Adrenal gland (tissue), 9 donors: ENCODE measurements at regions not wholly inside any gene's neighbourhood (a gene's known extent, or its start where the extent isn't known, plus 50 kb on each side); places are given as distances from the start of the nearest gene placed in this dataset.

ENCODE experiments used
- DNase-seq, 7 donors: peaks; one replicate each; pipeline ENCODE4 v3.0.0-alpha.2; 2019 to 2020
- H3K27ac ChIP-seq, 5 donors: fragments of 200-600 bp; sonication (generic) in 4 of 5; 1 replicate in 3 of 5; 2 replicates in 2 of 5; pipeline versions ENCODE4 v1.5.1 to v1.8.0; 2016 to 2020; ENCODE audit warnings: mild to moderate bottlenecking in 1 of 5
- H3K27me3 ChIP-seq: fragments of 200-600 bp; 2 replicates; pipeline ENCODE4 v1.8.0; 2021
- H3K36me3 ChIP-seq, 2 donors: fragments of 200-600 bp; replicated peaks in 1 of 2; 1 replicate in 1 of 2; 2 replicates in 1 of 2; pipeline versions ENCODE4 v1.5.1 to v1.8.0; 2018 to 2022
- H3K4me1 ChIP-seq, 2 donors: fragments of 200-600 bp; replicated peaks in 1 of 2; 1 replicate in 1 of 2; 2 replicates in 1 of 2; pipeline versions ENCODE4 v1.5.1 to v1.8.0; 2018 to 2021
- H3K4me3 ChIP-seq, 4 donors: fragments of 200-600 bp; sonication (generic) in 3 of 4; one replicate each; pipeline ENCODE4 v1.5.1; 2016 to 2018
- H3K9me3 ChIP-seq, 3 donors: fragments of 200-600 bp; sonication (generic) in 1 of 3; replicated peaks in 1 of 3; 1 replicate in 2 of 3; 2 replicates in 1 of 3; pipeline versions ENCODE4 v1.5.1 to v1.8.0; 2016 to 2021
- POLR2A ChIP-seq, 2 donors: fragments of 450-650 bp; IDR thresholded peaks; one replicate each; pipeline ENCODE4 v1.6.1; 2017; ENCODE audit warnings: antibody characterized with exemption in 2 of 2, mild to moderate bottlenecking in 2 of 2, moderate library complexity in 1 of 2
- WGBS, 4 donors: extraction: QIAGEN DNeasy Blood & Tissue Kit in 2 of 4; methylation state at CpG; one replicate each; pipeline versions ENCODE4 v1.1.5 to v1.1.7; 2013 to 2017; 5-methylcytosine and 5-hydroxymethylcytosine counted together
- intact Hi-C, 2 donors: fragments of 100-400 bp; cut with DNase I; formaldehyde crosslinking; loops; one replicate each; pipeline versions ENCODE4 v1.14.1 to v1.15.0; 2022 to 2023
- TF ChIP-seq, protein P1 (sequence below), 6 experiments: fragments of 450-650 bp in 4 of 6; fragments of 200-600 bp in 2 of 6; sonication (generic) in 1 of 6; IDR thresholded peaks; 1 replicate in 5 of 6; 2 replicates in 1 of 6; pipeline versions ENCODE4 v1.5.1 to v1.8.0; 2016 to 2021; ENCODE audit warnings: antibody characterized with exemption in 6 of 6, mild to moderate bottlenecking in 2 of 6, moderate library complexity in 1 of 6
- donor health status: healthy with polysubstance abuse.
- donor health status: Bipolar disorder and iron deficiency.
- donor health status: DM: yes; HTN: yes; CAD: no.
- donor health status: DM: no; HTN: no; CAD: no.
- donor health status: DM: no; HTN: no; CAD: no.

- Histone ChIP-seq H3K27ac (peak overlapping the region in 1 of 5 donors; percentile 93), H3K4me1 (peaks cover 29 to 35% of the 10 kb centered on the region in 2 donors)
- intact Hi-C loops = loop anchor here (5.0 to 10.0 kb wide), 4 partner anchors 83 to 475 kb away; no protein-coding TSS in a partner anchor
Measured at GRCh38 chr1:234989479-234990327, 138.9 kb downstream of the TOMM20 start.

GRCh38 chr1:234989019-234989418 is 139.6 kb downstream of the TOMM20 start:
- H3K36me3 ChIP-seq = no peaks in the 10 kb centered on the region
- peaks cover 34 to 42% of the 10 kb centered on the region in 2 donors for H3K4me1 ChIP-seq
- no peaks in the 10 kb centered on the region for H3K9me3 ChIP-seq
- no peak for TF ChIP-seq POLR2A (IDR thresholded peaks at IDR 0.05)
- TF ChIP-seq, protein P1, sequence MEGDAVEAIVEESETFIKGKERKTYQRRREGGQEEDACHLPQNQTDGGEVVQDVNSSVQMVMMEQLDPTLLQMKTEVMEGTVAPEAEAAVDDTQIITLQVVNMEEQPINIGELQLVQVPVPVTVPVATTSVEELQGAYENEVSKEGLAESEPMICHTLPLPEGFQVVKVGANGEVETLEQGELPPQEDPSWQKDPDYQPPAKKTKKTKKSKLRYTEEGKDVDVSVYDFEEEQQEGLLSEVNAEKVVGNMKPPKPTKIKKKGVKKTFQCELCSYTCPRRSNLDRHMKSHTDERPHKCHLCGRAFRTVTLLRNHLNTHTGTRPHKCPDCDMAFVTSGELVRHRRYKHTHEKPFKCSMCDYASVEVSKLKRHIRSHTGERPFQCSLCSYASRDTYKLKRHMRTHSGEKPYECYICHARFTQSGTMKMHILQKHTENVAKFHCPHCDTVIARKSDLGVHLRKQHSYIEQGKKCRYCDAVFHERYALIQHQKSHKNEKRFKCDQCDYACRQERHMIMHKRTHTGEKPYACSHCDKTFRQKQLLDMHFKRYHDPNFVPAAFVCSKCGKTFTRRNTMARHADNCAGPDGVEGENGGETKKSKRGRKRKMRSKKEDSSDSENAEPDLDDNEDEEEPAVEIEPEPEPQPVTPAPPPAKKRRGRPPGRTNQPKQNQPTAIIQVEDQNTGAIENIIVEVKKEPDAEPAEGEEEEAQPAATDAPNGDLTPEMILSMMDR (IDR thresholded peaks at IDR 0.05) = no peak
- intact Hi-C loops = loop anchor here (5.0 to 10.0 kb wide), 3 partner anchors 83 to 384 kb away; no protein-coding TSS in a partner anchor
- no peak overlapping the region for H3K4me3 ChIP-seq
- no peak for DNase-seq
- WGBS, 4 donors = 85 to 91% (median 88%) methylated on average over 6 of the region's 6 CpGs
- peak overlapping the region in 2 of 5 donors; percentile 87 to 93 for H3K27ac ChIP-seq
- no peaks in the 10 kb centered on the region for H3K27me3 ChIP-seq

More at GRCh38 chr1:234989479-234990327, 138.9 kb downstream of the TOMM20 start:
- H3K4me3 ChIP-seq = no peak overlapping the region
- H3K27me3 ChIP-seq = no peaks in the 10 kb centered on the region
- H3K36me3 ChIP-seq = no peaks in the 10 kb centered on the region
- 93 to 95% (median 93%) methylated on average over 15 of the region's 15 CpGs for WGBS, 4 donors
- no peaks in the 10 kb centered on the region for H3K9me3 ChIP-seq
- DNase-seq = peak in 1 of 7 donors; percentile 46
- TF ChIP-seq, protein P1 (IDR thresholded peaks at IDR 0.05) = no peak
- TF ChIP-seq POLR2A (IDR thresholded peaks at IDR 0.05) = no peak

GRCh38 chr1:234988536-234988935 is 140.1 kb downstream of the TOMM20 start:
- peak overlapping the region in 3 of 5 donors; percentile 76 to 93 (median 87) for H3K27ac ChIP-seq
- H3K36me3 ChIP-seq = no peaks in the 10 kb centered on the region
- no peak overlapping the region for H3K4me3 ChIP-seq
- WGBS, 4 donors = 90 to 96% (median 94%) methylated on average over 4 of the region's 4 CpGs
- no peaks in the 10 kb centered on the region for H3K9me3 ChIP-seq
- intact Hi-C loops = loop anchor here (5.0 to 10.0 kb wide), 3 partner anchors 84 to 384 kb away; no protein-coding TSS in a partner anchor
- H3K4me1 ChIP-seq = peaks cover 34 to 44% of the 10 kb centered on the region in 2 donors
- no peak for DNase-seq
- no peaks in the 10 kb centered on the region for H3K27me3 ChIP-seq
- TF ChIP-seq, protein P1 (IDR thresholded peaks at IDR 0.05) = no peak
- TF ChIP-seq POLR2A (IDR thresholded peaks at IDR 0.05) = no peak

DNA sequence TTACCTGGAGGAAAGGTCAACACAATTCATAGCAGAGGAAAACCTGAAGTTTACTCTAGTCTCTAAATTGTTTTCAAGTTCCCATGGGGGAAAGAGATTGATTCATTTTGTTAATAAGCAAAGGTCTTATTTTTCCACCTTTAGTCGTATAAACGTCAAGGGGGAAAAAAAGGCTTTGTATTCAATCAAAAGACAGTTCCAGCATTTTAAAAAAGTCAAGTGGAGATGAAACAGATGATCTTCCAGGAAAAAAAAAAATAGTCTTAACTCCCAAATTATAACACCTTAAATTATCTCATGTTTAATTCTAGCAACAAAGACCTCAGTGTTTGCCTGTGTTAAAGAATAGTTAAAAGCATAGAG is 140.5 kb downstream of the TOMM20 start:
- no peak overlapping the region for H3K4me3 ChIP-seq
- H3K36me3 ChIP-seq = no peaks in the 10 kb centered on the region
- intact Hi-C loops = loop anchor here (5.0 to 10.0 kb wide), 3 partner anchors 84 to 383 kb away; no protein-coding TSS in a partner anchor
- peak overlapping the region; percentile 3 to 93 (median 76) for H3K27ac ChIP-seq
- DNase-seq = no peak
- H3K9me3 ChIP-seq = no peaks in the 10 kb centered on the region
- no peaks in the 10 kb centered on the region for H3K27me3 ChIP-seq
- no peak for TF ChIP-seq POLR2A (IDR thresholded peaks at IDR 0.05)
- TF ChIP-seq, protein P1 (IDR thresholded peaks at IDR 0.05) = no peak
- 66 to 75% (median 72%) methylated on average over 2 of the region's 2 CpGs for WGBS, 4 donors
- peaks cover 34 to 44% of the 10 kb centered on the region in 2 donors for H3K4me1 ChIP-seq
